ENCODE measurements at regions not wholly inside any gene's neighbourhood (a gene's known extent, or its start where the extent isn't known, plus 50 kb on each side); places are given as distances from the start of the nearest gene placed in this dataset.
"Not testable (repeated sequence)": the region's sequence is repeated elsewhere in the genome, so short reads cannot be mapped to it uniquely, and the experiment has no call there.

- no peak for DNase-seq
Measured at GRCh38 chr2:150097402-150097801, 390.1 kb downstream of the RND3 start.

GRCh38 chr2:150095361-150096095 lies 391.9 kb downstream of the RND3 start:
- no peak for DNase-seq

GRCh38 chr2:150091846-150092245 lies 395.6 kb downstream of the RND3 start:
- DNase-seq: no peak

GRCh38 chr2:150090031-150090430 lies 397.4 kb downstream of the RND3 start:
- DNase-seq: no peak

GRCh38 chr2:150088538-150088937 lies 398.9 kb downstream of the RND3 start:
- DNase-seq: no peak

- no peak for DNase-seq
Measured at GRCh38 chr2:150085478-150085877, 402.0 kb downstream of the RND3 start.

- DNase-seq: no peak
Measured at GRCh38 chr2:150081775-150082481, 405.5 kb downstream of the RND3 start.

- no peak for DNase-seq
Measured at GRCh38 chr2:150076281-150076680, 411.2 kb downstream of the RND3 start.

GRCh38 chr2:150075831-150076230 lies 411.6 kb downstream of the RND3 start:
- DNase-seq: no peak

GRCh38 chr2:150066490-150066889 lies 421.0 kb downstream of the RND3 start:
- no peak for DNase-seq

- DNase-seq: no peak
Measured at GRCh38 chr2:150063931-150064548, 423.4 kb downstream of the RND3 start.

- no peak for DNase-seq
Measured at GRCh38 chr2:150063432-150063889, 424.0 kb downstream of the RND3 start.

GRCh38 chr2:150062416-150062815 lies 425.1 kb downstream of the RND3 start:
- no peak for DNase-seq

- DNase-seq: no peak
Measured at GRCh38 chr2:150060341-150060740, 427.1 kb downstream of the RND3 start.

- DNase-seq: not testable (repeated sequence)
Measured at GRCh38 chr2:150059676-150060075, 427.8 kb downstream of the RND3 start.

GRCh38 chr2:150052457-150052856 lies 435.0 kb downstream of the RND3 start:
- DNase-seq: no peak

- DNase-seq: no peak
Measured at GRCh38 chr2:150051004-150051403, 436.5 kb downstream of the RND3 start.

- no peak for DNase-seq
Measured at GRCh38 chr2:150050036-150050435, 437.4 kb downstream of the RND3 start.

- DNase-seq: no peak
Measured at GRCh38 chr2:150047620-150048222, 439.7 kb downstream of the RND3 start.

GRCh38 chr2:150046810-150047209 lies 440.7 kb downstream of the RND3 start:
- no peak for DNase-seq

- no peak for DNase-seq
Measured at GRCh38 chr2:150046211-150046610, 441.3 kb downstream of the RND3 start.

GRCh38 chr2:150045601-150046000 lies 441.9 kb downstream of the RND3 start:
- DNase-seq: no peak

GRCh38 chr2:150043172-150043500 lies 444.3 kb downstream of the RND3 start:
- DNase-seq: no peak

All from T-helper 1 cell (primary cell).